ENCODE measurements at regions not wholly inside any gene's neighbourhood (a gene's known extent, or its start where the extent isn't known, plus 50 kb on each side); places are given as distances from the start of the nearest gene placed in this dataset.

- TF ChIP-seq RBBP5 (conservative IDR thresholded peaks at IDR 0.05) (no peak), ZBED1 (IDR thresholded peaks at IDR 0.05; ENCODE audit: borderline replicate concordance) (peak; percentile 54; the same call in 1 of the 2 replicates), BACH1 (IDR thresholded peaks at IDR 0.05; ENCODE audit: borderline replicate concordance) (no peak), HDGF (IDR thresholded peaks at IDR 0.05) (no peak), POLR2AphosphoS2 (IDR thresholded peaks at IDR 0.05; ENCODE audit: low read depth, low read length) (no peak), CEBPB (IDR thresholded peaks at IDR 0.05; ENCODE audit: borderline replicate concordance in 1 of 2, low read depth in 2 of 2, low read length in 2 of 2) (no peak), SMAD1 (IDR thresholded peaks at IDR 0.05; ENCODE audit: low read depth, partially characterized antibody) (no peak), PML (IDR thresholded peaks at IDR 0.05; ENCODE audit: low read length) (no peak), RFX5 (IDR thresholded peaks at IDR 0.05; ENCODE audit: low read depth, low read length) (no peak), MTA2 (IDR thresholded peaks at IDR 0.05; ENCODE audit: low read depth) (peak; percentile 66; the same call in 1 of the 2 replicates), PAX5 (IDR thresholded peaks at IDR 0.05; ENCODE audit: borderline replicate concordance, low read depth, low read length) (peak; percentile 77; the same call in 1 of the 2 replicates), IKZF2 (IDR thresholded peaks at IDR 0.05) (peak; percentile 70 to 78; a peak in 3 of 4 replicates), DPF2 (IDR thresholded peaks at IDR 0.05) (0 out of 2 replicates have a peak, but pooled peaks have one; percentile 51), JUND (IDR thresholded peaks at IDR 0.05; ENCODE audit: low read depth, low read length) (no peak), EZH2 (IDR thresholded peaks at IDR 0.05; ENCODE audit: borderline replicate concordance, control insufficient read depth, low read depth, low read length) (no peak), NRF1 (conservative IDR thresholded peaks at IDR 0.05; ENCODE audit: low read depth, low read length) (no peak), SPI1 (IDR thresholded peaks at IDR 0.05; ENCODE audit: borderline replicate concordance, insufficient read depth, low read depth, low read length) (no peak), IRF5 (IDR thresholded peaks at IDR 0.05; ENCODE audit: borderline replicate concordance) (no peak), ZNF207 (IDR thresholded peaks at IDR 0.05; ENCODE audit: borderline replicate concordance) (no peak)
- TF ChIP-seq, protein P1, sequence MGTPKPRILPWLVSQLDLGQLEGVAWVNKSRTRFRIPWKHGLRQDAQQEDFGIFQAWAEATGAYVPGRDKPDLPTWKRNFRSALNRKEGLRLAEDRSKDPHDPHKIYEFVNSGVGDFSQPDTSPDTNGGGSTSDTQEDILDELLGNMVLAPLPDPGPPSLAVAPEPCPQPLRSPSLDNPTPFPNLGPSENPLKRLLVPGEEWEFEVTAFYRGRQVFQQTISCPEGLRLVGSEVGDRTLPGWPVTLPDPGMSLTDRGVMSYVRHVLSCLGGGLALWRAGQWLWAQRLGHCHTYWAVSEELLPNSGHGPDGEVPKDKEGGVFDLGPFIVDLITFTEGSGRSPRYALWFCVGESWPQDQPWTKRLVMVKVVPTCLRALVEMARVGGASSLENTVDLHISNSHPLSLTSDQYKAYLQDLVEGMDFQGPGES (IDR thresholded peaks at IDR 0.05): no peak
- TF ChIP-seq, protein P2, sequence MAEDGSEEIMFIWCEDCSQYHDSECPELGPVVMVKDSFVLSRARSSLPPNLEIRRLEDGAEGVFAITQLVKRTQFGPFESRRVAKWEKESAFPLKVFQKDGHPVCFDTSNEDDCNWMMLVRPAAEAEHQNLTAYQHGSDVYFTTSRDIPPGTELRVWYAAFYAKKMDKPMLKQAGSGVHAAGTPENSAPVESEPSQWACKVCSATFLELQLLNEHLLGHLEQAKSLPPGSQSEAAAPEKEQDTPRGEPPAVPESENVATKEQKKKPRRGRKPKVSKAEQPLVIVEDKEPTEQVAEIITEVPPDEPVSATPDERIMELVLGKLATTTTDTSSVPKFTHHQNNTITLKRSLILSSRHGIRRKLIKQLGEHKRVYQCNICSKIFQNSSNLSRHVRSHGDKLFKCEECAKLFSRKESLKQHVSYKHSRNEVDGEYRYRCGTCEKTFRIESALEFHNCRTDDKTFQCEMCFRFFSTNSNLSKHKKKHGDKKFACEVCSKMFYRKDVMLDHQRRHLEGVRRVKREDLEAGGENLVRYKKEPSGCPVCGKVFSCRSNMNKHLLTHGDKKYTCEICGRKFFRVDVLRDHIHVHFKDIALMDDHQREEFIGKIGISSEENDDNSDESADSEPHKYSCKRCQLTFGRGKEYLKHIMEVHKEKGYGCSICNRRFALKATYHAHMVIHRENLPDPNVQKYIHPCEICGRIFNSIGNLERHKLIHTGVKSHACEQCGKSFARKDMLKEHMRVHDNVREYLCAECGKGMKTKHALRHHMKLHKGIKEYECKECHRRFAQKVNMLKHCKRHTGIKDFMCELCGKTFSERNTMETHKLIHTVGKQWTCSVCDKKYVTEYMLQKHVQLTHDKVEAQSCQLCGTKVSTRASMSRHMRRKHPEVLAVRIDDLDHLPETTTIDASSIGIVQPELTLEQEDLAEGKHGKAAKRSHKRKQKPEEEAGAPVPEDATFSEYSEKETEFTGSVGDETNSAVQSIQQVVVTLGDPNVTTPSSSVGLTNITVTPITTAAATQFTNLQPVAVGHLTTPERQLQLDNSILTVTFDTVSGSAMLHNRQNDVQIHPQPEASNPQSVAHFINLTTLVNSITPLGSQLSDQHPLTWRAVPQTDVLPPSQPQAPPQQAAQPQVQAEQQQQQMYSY (CRISPR knock-in tag; IDR thresholded peaks at IDR 0.05): no peak
- TF ChIP-seq, protein P3, sequence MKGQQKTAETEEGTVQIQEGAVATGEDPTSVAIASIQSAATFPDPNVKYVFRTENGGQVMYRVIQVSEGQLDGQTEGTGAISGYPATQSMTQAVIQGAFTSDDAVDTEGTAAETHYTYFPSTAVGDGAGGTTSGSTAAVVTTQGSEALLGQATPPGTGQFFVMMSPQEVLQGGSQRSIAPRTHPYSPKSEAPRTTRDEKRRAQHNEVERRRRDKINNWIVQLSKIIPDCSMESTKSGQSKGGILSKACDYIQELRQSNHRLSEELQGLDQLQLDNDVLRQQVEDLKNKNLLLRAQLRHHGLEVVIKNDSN (IDR thresholded peaks at IDR 0.05; ENCODE audit: borderline replicate concordance, extremely low read length, insufficient read depth, low read depth, low read length): no peak
- TF ChIP-seq, protein P4, sequence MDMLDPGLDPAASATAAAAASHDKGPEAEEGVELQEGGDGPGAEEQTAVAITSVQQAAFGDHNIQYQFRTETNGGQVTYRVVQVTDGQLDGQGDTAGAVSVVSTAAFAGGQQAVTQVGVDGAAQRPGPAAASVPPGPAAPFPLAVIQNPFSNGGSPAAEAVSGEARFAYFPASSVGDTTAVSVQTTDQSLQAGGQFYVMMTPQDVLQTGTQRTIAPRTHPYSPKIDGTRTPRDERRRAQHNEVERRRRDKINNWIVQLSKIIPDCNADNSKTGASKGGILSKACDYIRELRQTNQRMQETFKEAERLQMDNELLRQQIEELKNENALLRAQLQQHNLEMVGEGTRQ (IDR thresholded peaks at IDR 0.05; ENCODE audit: borderline replicate concordance, low read depth, low read length): no peak
Observed at GRCh38 chr4:26175006-26175786, 145.6 kb upstream of the RBPJ start (continued).
